Limb (tissue), 2 donors: ENCODE measurements at regions not wholly inside any gene's neighbourhood (a gene's known extent, or its start where the extent isn't known, plus 50 kb on each side); places are given as distances from the start of the nearest gene placed in this dataset.
A peak's percentile ranks its signal among the peaks of the same experiment; 100 is the strongest.
"Not testable (repeated sequence)": the region's sequence is repeated elsewhere in the genome, so short reads cannot be mapped to it uniquely, and the experiment has no call there.

Experiments used
- DNase-seq, 2 donors: peaks; one replicate each; pipeline ENCODE4 v3.0.0-alpha.2; 2016; ENCODE audit errors: extremely low spot score in 2 of 2

DNA sequence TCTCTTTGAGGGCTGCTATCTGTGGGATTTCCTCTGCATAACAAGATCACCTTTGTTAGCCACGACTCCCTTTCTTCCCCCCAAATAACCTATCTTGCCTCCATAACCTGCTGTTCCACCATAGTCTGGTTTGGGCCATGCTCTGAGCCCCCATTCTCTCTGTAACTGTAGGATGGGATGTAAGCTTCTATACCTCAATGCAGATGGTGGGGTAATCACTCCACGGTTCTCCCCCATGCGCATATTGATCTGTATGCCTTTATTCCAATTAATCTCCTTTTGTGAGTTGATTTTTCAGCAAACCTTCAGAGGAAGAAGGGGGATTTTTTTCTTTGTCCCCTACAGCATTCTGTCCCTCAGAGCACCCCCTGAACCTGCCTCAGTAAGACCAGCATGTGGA is 170.1 kb upstream of the IRF2BP2 start:
- no peak for DNase-seq

DNA sequence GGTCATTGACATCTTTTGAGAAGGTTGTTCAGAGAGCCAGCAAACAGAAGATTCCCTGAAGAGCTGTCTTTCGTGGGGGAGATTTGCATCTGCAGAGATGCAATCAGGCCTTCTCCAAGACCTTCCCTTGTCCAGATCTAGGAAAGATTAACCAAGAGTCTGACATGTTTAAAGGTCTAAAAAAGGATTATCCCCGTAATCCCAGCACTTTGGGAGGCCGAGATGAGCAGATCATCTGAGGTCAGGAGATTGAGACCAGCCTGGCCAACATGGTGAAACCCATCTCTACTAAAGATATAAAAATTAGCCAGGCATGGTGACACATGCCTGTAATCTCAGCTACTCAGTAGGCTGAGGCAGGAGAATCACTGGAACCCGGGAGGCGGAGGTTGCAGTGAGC is 169.6 kb upstream of the IRF2BP2 start:
- not testable (repeated sequence) for DNase-seq

- DNase-seq, result no peak
Observed at GRCh38 chr1:234779160-234779538, 169.2 kb upstream of the IRF2BP2 start.

GRCh38 chr1:234778221-234779159 is 168.5 kb upstream of the IRF2BP2 start:
- DNase-seq, result no peak

GRCh38 chr1:234777856-234778220 is 167.9 kb upstream of the IRF2BP2 start:
- no peak for DNase-seq

GRCh38 chr1:234776876-234777855 is 167.2 kb upstream of the IRF2BP2 start:
- DNase-seq, result no peak

- no peak for DNase-seq
Observed at GRCh38 chr1:234776256-234776875, 166.4 kb upstream of the IRF2BP2 start.

- DNase-seq, result no peak
Observed at GRCh38 chr1:234775477-234776246, 165.7 kb upstream of the IRF2BP2 start.

DNA sequence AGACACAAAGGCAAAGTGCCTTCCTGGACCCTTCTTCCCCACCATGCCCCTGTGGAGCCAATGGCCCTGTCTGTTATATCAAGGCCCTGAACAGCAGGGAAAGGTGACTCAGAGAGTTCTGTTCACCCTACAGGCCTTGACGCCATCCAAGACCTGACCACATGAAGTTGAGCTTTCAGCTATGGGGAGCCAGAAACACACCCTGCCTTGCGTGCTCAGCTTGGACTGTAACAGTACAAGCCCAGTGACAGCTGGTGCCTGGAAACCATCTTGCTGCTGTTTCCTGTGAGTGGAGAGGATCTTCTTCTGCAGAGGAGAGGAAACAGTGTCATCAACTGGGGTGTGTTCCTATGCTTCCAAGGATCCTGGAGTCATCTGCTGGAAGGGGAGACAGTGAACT is 165.0 kb upstream of the IRF2BP2 start:
- no peak for DNase-seq

GRCh38 chr1:234773936-234774677 is 164.1 kb upstream of the IRF2BP2 start:
- DNase-seq, result no peak

GRCh38 chr1:234772345-234773147 is 162.6 kb upstream of the IRF2BP2 start:
- peak in 1 of 2 donors; percentile 50 for DNase-seq

GRCh38 chr1:234771642-234772344 is 161.8 kb upstream of the IRF2BP2 start:
- no peak for DNase-seq

GRCh38 chr1:234770924-234771540 is 161.1 kb upstream of the IRF2BP2 start:
- DNase-seq, result no peak

DNA sequence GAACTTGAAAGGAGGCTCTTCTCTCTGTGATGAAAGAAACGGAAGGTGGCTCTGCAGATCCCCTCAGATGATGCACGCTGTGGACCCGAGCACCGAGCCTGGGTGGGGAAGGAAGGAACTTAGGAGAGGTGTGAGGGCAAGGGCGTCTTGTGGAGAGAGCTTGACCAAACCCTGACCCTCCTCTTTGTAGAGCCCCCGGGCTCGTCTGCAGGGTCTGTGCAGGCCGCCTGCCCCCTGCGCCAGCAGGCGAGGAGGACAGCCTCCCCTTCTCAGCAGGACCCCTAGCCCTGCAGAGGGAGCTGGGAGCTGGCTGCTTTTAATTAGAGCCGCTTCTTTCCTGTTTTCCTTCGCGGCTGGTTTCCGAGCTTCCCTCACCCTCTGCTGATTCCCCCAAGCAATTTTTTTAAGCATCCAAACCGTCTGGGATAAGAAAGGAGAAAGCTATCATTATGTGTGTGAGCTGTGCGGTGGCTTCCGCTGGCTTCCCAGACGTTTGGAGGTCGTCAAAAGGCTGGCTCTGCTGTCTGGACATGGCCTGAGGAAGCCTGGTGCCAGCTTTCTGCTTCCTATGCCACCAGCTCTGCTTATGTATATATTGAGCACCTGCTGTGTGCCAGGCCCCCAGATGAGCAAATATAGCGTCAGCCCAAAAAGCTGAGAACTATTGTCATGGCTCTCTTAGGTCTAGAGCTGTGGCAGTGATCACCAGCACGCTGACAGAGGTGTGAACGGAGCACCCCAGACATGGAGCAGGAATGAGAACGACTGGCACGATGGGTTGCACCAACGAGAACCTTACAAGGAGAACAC is 160.2 kb upstream of the IRF2BP2 start:
- peak in 1 of 2 donors; percentile 56 for DNase-seq

GRCh38 chr1:234769284-234769985 is 159.5 kb upstream of the IRF2BP2 start:
- DNase-seq, result no peak

- DNase-seq, result no peak
Observed at GRCh38 chr1:234768569-234769283, 158.7 kb upstream of the IRF2BP2 start.
